ENCODE measurements at regions not wholly inside any gene's neighbourhood (a gene's known extent, or its start where the extent isn't known, plus 50 kb on each side); places are given as distances from the start of the nearest gene placed in this dataset.
A peak's percentile ranks its signal among the peaks of the same experiment; 100 is the strongest.

- FAIRE-seq (peak; percentile 60), DNase-seq (peak in 1 of 5 donors; percentile 36)
- Histone ChIP-seq H3K4me3 (ENCODE audit: low read length in 3 of 3) (no peak overlapping the region), H3K27me3 (ENCODE audit: control insufficient read depth, insufficient read depth, low read length) (no peaks in the 10 kb centered on the region), H3K9me3 (ENCODE audit: control insufficient read depth in 2 of 3, insufficient read depth in 1 of 3, low read length in 3 of 3) (no peaks in the 10 kb centered on the region), H3K4me1 (ENCODE audit: control insufficient read depth in 2 of 3, insufficient read depth in 2 of 3, low read depth in 1 of 3, low read length in 3 of 3) (peaks cover 0 to 22% (median 14%) of the 10 kb centered on the region in 3 donors), H3K27ac (ENCODE audit: low read depth in 2 of 2, low read length in 2 of 2) (peak overlapping the region; percentile 30 to 63), H3K36me3 (ENCODE audit: control insufficient read depth in 2 of 3, insufficient read depth in 3 of 3, low read length in 3 of 3) (no peaks in the 10 kb centered on the region), H3K9ac (ENCODE audit: low read length in 3 of 3) (no peak overlapping the region)
- intact Hi-C loops (cut with DNase I) = no loop called here
- TF ChIP-seq CTCF (IDR thresholded peaks at IDR 0.05; ENCODE audit: borderline replicate concordance, extremely low read depth, insufficient read depth) = no peak
Observed at GRCh38 chr10:29949411-29950011, 109.9 kb downstream of the JCAD start.

DNA sequence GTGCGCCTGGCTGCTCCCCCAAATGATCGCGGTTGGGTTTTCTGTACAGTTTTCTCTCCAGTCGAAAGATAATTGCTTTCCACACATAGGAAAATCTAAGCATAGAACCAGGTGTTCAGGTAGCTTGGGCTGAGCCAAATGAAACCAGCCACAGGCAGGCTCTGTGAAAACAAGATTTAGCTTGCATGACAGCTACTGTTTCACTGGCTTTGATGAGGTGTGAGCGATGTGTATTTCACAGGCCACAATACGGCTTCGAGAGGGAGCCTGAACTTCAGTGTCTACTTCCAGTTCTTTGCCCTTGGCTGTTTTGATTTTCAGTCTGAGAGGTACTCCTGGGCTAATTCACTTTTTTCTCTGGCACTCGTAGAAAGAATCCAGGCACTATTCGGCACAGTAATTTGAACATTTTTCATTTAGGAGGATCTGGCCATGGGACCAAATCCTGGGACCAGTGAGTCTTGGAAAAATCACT is 110.5 kb downstream of the JCAD start:
- Histone ChIP-seq H3K4me1 (ENCODE audit: control insufficient read depth in 2 of 3, insufficient read depth in 2 of 3, low read depth in 1 of 3, low read length in 3 of 3) (peaks cover 0 to 22% (median 14%) of the 10 kb centered on the region in 3 donors), H3K27me3 (ENCODE audit: control insufficient read depth, insufficient read depth, low read length) (no peaks in the 10 kb centered on the region), H3K9me3 (ENCODE audit: control insufficient read depth in 2 of 3, insufficient read depth in 1 of 3, low read length in 3 of 3) (no peaks in the 10 kb centered on the region), H3K4me3 (ENCODE audit: low read length in 3 of 3) (no peak overlapping the region), H3K36me3 (ENCODE audit: control insufficient read depth in 2 of 3, insufficient read depth in 3 of 3, low read length in 3 of 3) (no peaks in the 10 kb centered on the region), H3K27ac (ENCODE audit: low read depth in 2 of 2, low read length in 2 of 2) (peak overlapping the region; percentile 30 to 63), H3K9ac (ENCODE audit: low read length in 3 of 3) (peak overlapping the region in 1 of 3 donors; percentile 17)
- TF ChIP-seq CTCF (IDR thresholded peaks at IDR 0.05; ENCODE audit: borderline replicate concordance, extremely low read depth, insufficient read depth) = no peak
- intact Hi-C loops (cut with DNase I) = no loop called here
- DNase-seq (peak in 3 of 5 donors; percentile 46 to 69 (median 66)), FAIRE-seq (no peak)

DNA sequence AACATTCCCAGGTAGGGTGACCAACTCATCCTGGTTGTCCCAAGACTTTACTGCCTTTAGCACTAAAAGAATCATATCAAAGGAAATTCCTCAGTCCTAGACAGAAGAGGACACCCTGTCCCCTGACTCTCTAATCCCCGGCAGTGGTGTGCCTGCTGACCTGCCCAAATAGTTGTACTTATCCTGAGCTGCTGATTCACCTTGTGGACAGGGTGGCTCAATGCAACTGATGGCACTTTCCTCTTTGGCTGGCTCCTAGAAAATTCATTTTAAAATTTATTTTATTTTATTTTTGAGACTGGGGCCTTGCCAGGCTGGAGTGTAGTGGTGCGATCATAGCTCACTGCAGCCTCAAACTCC is 111.7 kb downstream of the JCAD start:
- intact Hi-C loops (cut with DNase I) = no loop called here
- TF ChIP-seq CTCF (IDR thresholded peaks at IDR 0.05; ENCODE audit: borderline replicate concordance, extremely low read depth, insufficient read depth) = no peak
- Histone ChIP-seq H3K9me3 (ENCODE audit: control insufficient read depth in 2 of 3, insufficient read depth in 1 of 3, low read length in 3 of 3) (no peaks in the 10 kb centered on the region), H3K36me3 (ENCODE audit: control insufficient read depth in 2 of 3, insufficient read depth in 3 of 3, low read length in 3 of 3) (no peaks in the 10 kb centered on the region), H3K9ac (ENCODE audit: low read length in 3 of 3) (peak overlapping the region in 1 of 3 donors; percentile 24), H3K27ac (ENCODE audit: low read depth in 2 of 2, low read length in 2 of 2) (peak overlapping the region; percentile 75 to 79), H3K4me3 (ENCODE audit: low read length in 3 of 3) (no peak overlapping the region), H3K4me1 (ENCODE audit: control insufficient read depth in 2 of 3, insufficient read depth in 2 of 3, low read depth in 1 of 3, low read length in 3 of 3) (peaks cover 0 to 22% (median 14%) of the 10 kb centered on the region in 3 donors), H3K27me3 (ENCODE audit: control insufficient read depth, insufficient read depth, low read length) (no peaks in the 10 kb centered on the region)
- FAIRE-seq (no peak), DNase-seq (no peak)

Data from kidney (tissue), 13 donors.